GM12878 (cell line): ENCODE measurements at regions not wholly inside any gene's neighbourhood (a gene's known extent, or its start where the extent isn't known, plus 50 kb on each side); places are given as distances from the start of the nearest gene placed in this dataset.

Experiments
- CREB1 ChIP-seq: IDR thresholded peaks from 2 replicates; pipeline ENCODE4 v1.6.1; 2012; ENCODE audit warnings: low read depth, mild to moderate bottlenecking, inconsistent platforms
- EZH2 ChIP-seq: IDR thresholded peaks from 2 replicates; pipeline ENCODE4 v1.6.1; 2012; ENCODE audit warnings: low read depth, mild to moderate bottlenecking, control low read depth, inconsistent platforms, low read length, borderline replicate concordance; ENCODE audit not compliant: control insufficient read depth
- MTA3 ChIP-seq: IDR thresholded peaks from 2 replicates; pipeline ENCODE4 v1.6.1; 2012; ENCODE audit warnings: low read length, inconsistent platforms, borderline replicate concordance
- MXI1 ChIP-seq: fragments of 150-350 bp; IDR thresholded peaks from 2 replicates; pipeline ENCODE4 v1.6.1; 2011; ENCODE audit warnings: low read depth, mild to moderate bottlenecking, inconsistent platforms, low read length, improper control_type of control experiment
- NFYB ChIP-seq: IDR thresholded peaks from 2 replicates; pipeline ENCODE4 v1.6.1; 2011; ENCODE audit warnings: low read depth, mild to moderate bottlenecking, low read length, improper control_type of control experiment, moderate library complexity; ENCODE audit not compliant: insufficient read depth
- SUZ12 ChIP-seq: fragments of 200-600 bp; sonication (generic); IDR thresholded peaks from one replicate; pipeline ENCODE4 v1.6.1; 2018; ENCODE audit warnings: antibody characterized with exemption, mild to moderate bottlenecking; ENCODE audit not compliant: unreplicated experiment
- TAF1 ChIP-seq: IDR thresholded peaks from 2 replicates; pipeline ENCODE4 v1.6.1; 2011; ENCODE audit warnings: mild to moderate bottlenecking, low read depth, low read length, borderline replicate concordance
- TARDBP ChIP-seq: IDR thresholded peaks from 2 replicates; pipeline ENCODE4 v1.6.1; 2016; ENCODE audit warnings: borderline replicate concordance
- YY1 ChIP-seq: IDR thresholded peaks from 2 replicates; pipeline ENCODE4 v1.6.1; 2011; ENCODE audit warnings: low read depth, mild to moderate bottlenecking, low read length
- TF ChIP-seq, protein P1 (sequence below), 3 experiments: IDR thresholded peaks in 2 of 3; conservative IDR thresholded peaks in 1 of 3; 2 replicates each; pipeline ENCODE4 v1.5.1; 2011; ENCODE audit warnings: low read depth in 3 of 3, low read length in 3 of 3, mild to moderate bottlenecking in 3 of 3, control low read depth in 2 of 3, moderate library complexity in 2 of 3, inconsistent platforms in 1 of 3, mixed read lengths in 1 of 3; ENCODE audit not compliant: control insufficient read depth in 2 of 3, insufficient read depth in 1 of 3; ENCODE audit errors: extremely low read depth in 1 of 3
- TF ChIP-seq, protein P2 (sequence below): fragments of 150-350 bp; IDR thresholded peaks from 2 replicates; pipeline ENCODE4 v1.6.1; 2016; ENCODE audit warnings: low read depth, low read length
- TF ChIP-seq, protein P3 (sequence below): IDR thresholded peaks from 2 replicates; pipeline ENCODE4 v1.6.1; 2012; ENCODE audit warnings: low read depth, low read length, improper control_type of control experiment
- TF ChIP-seq, protein P4 (sequence below): fragments of 450-650 bp; IDR thresholded peaks from 2 replicates; pipeline ENCODE4 v1.6.1; 2017; ENCODE audit warnings: antibody characterized with exemption, mild to moderate bottlenecking, moderate library complexity
- TF ChIP-seq, protein P5 (sequence below): IDR thresholded peaks from 2 replicates; pipeline ENCODE4 v1.6.1; 2011; ENCODE audit warnings: low read depth, low read length, improper control_type of control experiment, borderline replicate concordance

DNA sequence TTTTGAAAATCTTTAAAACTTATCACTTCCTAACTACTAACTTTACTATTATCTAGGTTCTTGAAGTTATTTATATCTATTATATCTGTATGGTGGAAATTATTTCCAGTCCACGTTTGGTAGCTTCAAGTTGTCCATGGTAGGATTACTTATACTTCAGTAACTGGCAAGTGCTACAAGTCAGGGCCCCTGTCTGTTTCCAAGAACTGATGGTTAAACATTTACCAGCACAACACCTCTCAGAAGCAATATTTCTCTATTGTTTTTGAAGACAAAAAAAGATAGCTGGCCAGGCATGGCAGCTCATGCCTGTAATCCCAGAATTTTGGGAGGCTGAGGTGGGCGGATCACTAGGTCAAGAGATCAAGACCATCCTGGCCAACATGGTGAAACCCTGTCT is 240.4 kb upstream of the RHOBTB1 start:
- TF ChIP-seq MXI1 (no peak), MTA3 (no peak), EZH2 (no peak), CREB1 (no peak), TARDBP (no peak), TAF1 (no peak), YY1 (no peak), SUZ12 (no peak), NFYB (no peak)
- TF ChIP-seq, protein P1, sequence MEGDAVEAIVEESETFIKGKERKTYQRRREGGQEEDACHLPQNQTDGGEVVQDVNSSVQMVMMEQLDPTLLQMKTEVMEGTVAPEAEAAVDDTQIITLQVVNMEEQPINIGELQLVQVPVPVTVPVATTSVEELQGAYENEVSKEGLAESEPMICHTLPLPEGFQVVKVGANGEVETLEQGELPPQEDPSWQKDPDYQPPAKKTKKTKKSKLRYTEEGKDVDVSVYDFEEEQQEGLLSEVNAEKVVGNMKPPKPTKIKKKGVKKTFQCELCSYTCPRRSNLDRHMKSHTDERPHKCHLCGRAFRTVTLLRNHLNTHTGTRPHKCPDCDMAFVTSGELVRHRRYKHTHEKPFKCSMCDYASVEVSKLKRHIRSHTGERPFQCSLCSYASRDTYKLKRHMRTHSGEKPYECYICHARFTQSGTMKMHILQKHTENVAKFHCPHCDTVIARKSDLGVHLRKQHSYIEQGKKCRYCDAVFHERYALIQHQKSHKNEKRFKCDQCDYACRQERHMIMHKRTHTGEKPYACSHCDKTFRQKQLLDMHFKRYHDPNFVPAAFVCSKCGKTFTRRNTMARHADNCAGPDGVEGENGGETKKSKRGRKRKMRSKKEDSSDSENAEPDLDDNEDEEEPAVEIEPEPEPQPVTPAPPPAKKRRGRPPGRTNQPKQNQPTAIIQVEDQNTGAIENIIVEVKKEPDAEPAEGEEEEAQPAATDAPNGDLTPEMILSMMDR (IDR thresholded peaks at IDR 0.05 in 2 of 3, conservative IDR thresholded peaks at IDR 0.05 in 1 of 3; ENCODE audit: control insufficient read depth in 2 of 3, extremely low read depth in 1 of 3, insufficient read depth in 1 of 3, low read depth in 3 of 3, low read length in 3 of 3): no peak
- TF ChIP-seq, protein P2, sequence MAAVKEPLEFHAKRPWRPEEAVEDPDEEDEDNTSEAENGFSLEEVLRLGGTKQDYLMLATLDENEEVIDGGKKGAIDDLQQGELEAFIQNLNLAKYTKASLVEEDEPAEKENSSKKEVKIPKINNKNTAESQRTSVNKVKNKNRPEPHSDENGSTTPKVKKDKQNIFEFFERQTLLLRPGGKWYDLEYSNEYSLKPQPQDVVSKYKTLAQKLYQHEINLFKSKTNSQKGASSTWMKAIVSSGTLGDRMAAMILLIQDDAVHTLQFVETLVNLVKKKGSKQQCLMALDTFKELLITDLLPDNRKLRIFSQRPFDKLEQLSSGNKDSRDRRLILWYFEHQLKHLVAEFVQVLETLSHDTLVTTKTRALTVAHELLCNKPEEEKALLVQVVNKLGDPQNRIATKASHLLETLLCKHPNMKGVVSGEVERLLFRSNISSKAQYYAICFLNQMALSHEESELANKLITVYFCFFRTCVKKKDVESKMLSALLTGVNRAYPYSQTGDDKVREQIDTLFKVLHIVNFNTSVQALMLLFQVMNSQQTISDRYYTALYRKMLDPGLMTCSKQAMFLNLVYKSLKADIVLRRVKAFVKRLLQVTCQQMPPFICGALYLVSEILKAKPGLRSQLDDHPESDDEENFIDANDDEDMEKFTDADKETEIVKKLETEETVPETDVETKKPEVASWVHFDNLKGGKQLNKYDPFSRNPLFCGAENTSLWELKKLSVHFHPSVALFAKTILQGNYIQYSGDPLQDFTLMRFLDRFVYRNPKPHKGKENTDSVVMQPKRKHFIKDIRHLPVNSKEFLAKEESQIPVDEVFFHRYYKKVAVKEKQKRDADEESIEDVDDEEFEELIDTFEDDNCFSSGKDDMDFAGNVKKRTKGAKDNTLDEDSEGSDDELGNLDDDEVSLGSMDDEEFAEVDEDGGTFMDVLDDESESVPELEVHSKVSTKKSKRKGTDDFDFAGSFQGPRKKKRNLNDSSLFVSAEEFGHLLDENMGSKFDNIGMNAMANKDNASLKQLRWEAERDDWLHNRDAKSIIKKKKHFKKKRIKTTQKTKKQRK: no peak
- TF ChIP-seq, protein P3, sequence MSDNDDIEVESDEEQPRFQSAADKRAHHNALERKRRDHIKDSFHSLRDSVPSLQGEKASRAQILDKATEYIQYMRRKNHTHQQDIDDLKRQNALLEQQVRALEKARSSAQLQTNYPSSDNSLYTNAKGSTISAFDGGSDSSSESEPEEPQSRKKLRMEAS: no peak
- TF ChIP-seq, protein P4, sequence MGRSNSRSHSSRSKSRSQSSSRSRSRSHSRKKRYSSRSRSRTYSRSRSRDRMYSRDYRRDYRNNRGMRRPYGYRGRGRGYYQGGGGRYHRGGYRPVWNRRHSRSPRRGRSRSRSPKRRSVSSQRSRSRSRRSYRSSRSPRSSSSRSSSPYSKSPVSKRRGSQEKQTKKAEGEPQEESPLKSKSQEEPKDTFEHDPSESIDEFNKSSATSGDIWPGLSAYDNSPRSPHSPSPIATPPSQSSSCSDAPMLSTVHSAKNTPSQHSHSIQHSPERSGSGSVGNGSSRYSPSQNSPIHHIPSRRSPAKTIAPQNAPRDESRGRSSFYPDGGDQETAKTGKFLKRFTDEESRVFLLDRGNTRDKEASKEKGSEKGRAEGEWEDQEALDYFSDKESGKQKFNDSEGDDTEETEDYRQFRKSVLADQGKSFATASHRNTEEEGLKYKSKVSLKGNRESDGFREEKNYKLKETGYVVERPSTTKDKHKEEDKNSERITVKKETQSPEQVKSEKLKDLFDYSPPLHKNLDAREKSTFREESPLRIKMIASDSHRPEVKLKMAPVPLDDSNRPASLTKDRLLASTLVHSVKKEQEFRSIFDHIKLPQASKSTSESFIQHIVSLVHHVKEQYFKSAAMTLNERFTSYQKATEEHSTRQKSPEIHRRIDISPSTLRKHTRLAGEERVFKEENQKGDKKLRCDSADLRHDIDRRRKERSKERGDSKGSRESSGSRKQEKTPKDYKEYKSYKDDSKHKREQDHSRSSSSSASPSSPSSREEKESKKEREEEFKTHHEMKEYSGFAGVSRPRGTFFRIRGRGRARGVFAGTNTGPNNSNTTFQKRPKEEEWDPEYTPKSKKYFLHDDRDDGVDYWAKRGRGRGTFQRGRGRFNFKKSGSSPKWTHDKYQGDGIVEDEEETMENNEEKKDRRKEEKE: no peak
- TF ChIP-seq, protein P5, sequence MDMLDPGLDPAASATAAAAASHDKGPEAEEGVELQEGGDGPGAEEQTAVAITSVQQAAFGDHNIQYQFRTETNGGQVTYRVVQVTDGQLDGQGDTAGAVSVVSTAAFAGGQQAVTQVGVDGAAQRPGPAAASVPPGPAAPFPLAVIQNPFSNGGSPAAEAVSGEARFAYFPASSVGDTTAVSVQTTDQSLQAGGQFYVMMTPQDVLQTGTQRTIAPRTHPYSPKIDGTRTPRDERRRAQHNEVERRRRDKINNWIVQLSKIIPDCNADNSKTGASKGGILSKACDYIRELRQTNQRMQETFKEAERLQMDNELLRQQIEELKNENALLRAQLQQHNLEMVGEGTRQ: no peak
